HCT116 (cell line): ENCODE measurements at regions not wholly inside any gene's neighbourhood (a gene's known extent, or its start where the extent isn't known, plus 50 kb on each side); places are given as distances from the start of the nearest gene placed in this dataset.

Source experiments
- ATAC-seq: fragments of 200-7000 bp; cut with Tn5 transposase; 2 replicates; pipeline ENCODE4 v1.9.1; 2020; ENCODE audit warnings: mild to moderate bottlenecking, moderate library complexity
- BruUV-seq: library from RNA; stranded (reverse); fragments of 400-500 nt; replicated peaks from 2 replicates; lab custom pipeline; 2021; lab: Mats Ljungman, UMichigan
- CTCF ChIA-PET: fragments of 300-600 bp; sonication (Branson Sonifier 250); formaldehyde crosslinking; loops from one replicate; lab custom pipeline; 2021; ENCODE audit warnings: antibody characterized with exemption; lab: Charles Lee
- POLR2A ChIA-PET: fragments of 300-600, 350-600 bp; sonication (Branson Sonifier 250); formaldehyde crosslinking; loops from one replicate; lab custom pipeline; 2021; ENCODE audit warnings: antibody characterized with exemption; lab: Charles Lee
- RAD21 ChIA-PET, 2 experiments: fragments of 300-600 bp; sonication (Branson Sonifier 250); formaldehyde crosslinking; loops; one replicate each; lab custom pipeline; 2023; ENCODE audit warnings: low total read pairs in 2 of 2; ENCODE audit not compliant: uncharacterized antibody in 2 of 2, unreplicated experiment in 2 of 2, low non-redundant PET in 1 of 2; lab: Charles Lee
- DNase-seq: peaks from one replicate; pipeline ENCODE4 v3.0.0-alpha.2; 2010; ENCODE audit warnings: low read depth, low spot score
- H2AFZ ChIP-seq: fragments of 200-600 bp; shearing (Covaris generic), sonication (generic); 2 replicates; pipeline ENCODE4 v1.6.1; 2017; ENCODE audit warnings: low read depth, mixed run types, mixed read lengths, antibody characterized with exemption, low read length; ENCODE audit not compliant: poor library complexity, severe bottlenecking
- H3K27ac ChIP-seq: 2 replicates; pipeline ENCODE4 v1.5.1; 2012; ENCODE audit warnings: low read depth, low read length
- H3K27me3 ChIP-seq: fragments of 200-600 bp; sonication (generic); 2 replicates; pipeline ENCODE4 v1.6.1; 2016; ENCODE audit warnings: mixed run types, low read length, mixed read lengths; ENCODE audit not compliant: insufficient read depth
- H3K36me3 ChIP-seq, 2 experiments: fragments of 200-500 bp in 1 of 2; fragments of 200-600 bp in 1 of 2; sonication (Bioruptor generic) in 1 of 2; sonication (generic) in 1 of 2; 2 replicates each; pipeline versions ENCODE4 v1.5.1 to v1.6.1; 2014 to 2016; ENCODE audit warnings: low read length in 2 of 2, inconsistent platforms in 1 of 2, mixed read lengths in 1 of 2, mixed run types in 1 of 2; ENCODE audit not compliant: insufficient read depth in 2 of 2, control insufficient read depth in 1 of 2
- H3K4me1 ChIP-seq, 2 experiments: fragments of 200-600 bp in 1 of 2; sonication (generic) in 1 of 2; 2 replicates each; pipeline versions ENCODE4 v1.5.1 to v1.6.1; 2012 to 2017; ENCODE audit warnings: low read length in 2 of 2, inconsistent platforms in 1 of 2, mild to moderate bottlenecking in 1 of 2, mixed read lengths in 1 of 2, mixed run types in 1 of 2, moderate library complexity in 1 of 2; ENCODE audit not compliant: insufficient read depth in 2 of 2, control insufficient read depth in 1 of 2
- H3K4me2 ChIP-seq: fragments of 200-600 bp; sonication (generic); 2 replicates; pipeline ENCODE4 v1.6.1; 2017; ENCODE audit warnings: mixed run types, low read length, mixed read lengths
- H3K4me3 ChIP-seq, 2 experiments: fragments of 200-600 bp in 1 of 2; sonication (generic) in 1 of 2; replicated peaks in 1 of 2; 2 replicates each; pipeline ENCODE4 v1.5.1; 2011 to 2016; ENCODE audit warnings: low read length in 2 of 2, control low read depth in 1 of 2, low read depth in 1 of 2, mild to moderate bottlenecking in 1 of 2, mixed read lengths in 1 of 2, mixed run types in 1 of 2
- H3K79me2 ChIP-seq: fragments of 200-600 bp; sonication (generic); 2 replicates; pipeline ENCODE4 v1.6.1; 2017; ENCODE audit warnings: mild to moderate bottlenecking, mixed run types, low read length, moderate library complexity, mixed read lengths; ENCODE audit not compliant: insufficient read depth
- H3K9ac ChIP-seq: fragments of 200-600 bp; sonication (generic); 2 replicates; pipeline ENCODE4 v1.6.1; 2016; ENCODE audit warnings: low read length, mixed read lengths
- H3K9me2 ChIP-seq: fragments of 200-600 bp; sonication (generic), shearing (Covaris generic); 2 replicates; pipeline ENCODE4 v1.6.1; 2017; ENCODE audit warnings: mixed run types, mild to moderate bottlenecking, moderate library complexity; ENCODE audit not compliant: insufficient read depth
- H3K9me3 ChIP-seq, 2 experiments: fragments of 200-500 bp in 1 of 2; fragments of 200-600 bp in 1 of 2; sonication (Bioruptor generic) in 1 of 2; sonication (generic) in 1 of 2; 2 replicates each; pipeline ENCODE4 v1.6.1; 2014 to 2017; ENCODE audit warnings: low read length in 2 of 2, mixed read lengths in 2 of 2, inconsistent platforms in 1 of 2, low read depth in 1 of 2, mild to moderate bottlenecking in 1 of 2, mixed run types in 1 of 2, moderate library complexity in 1 of 2; ENCODE audit not compliant: control insufficient read depth in 1 of 2, insufficient read depth in 1 of 2
- H4K20me1 ChIP-seq: fragments of 200-600 bp; sonication (generic), shearing (Covaris generic); 2 replicates; pipeline ENCODE4 v1.6.1; 2017; ENCODE audit warnings: mixed run types, mild to moderate bottlenecking, moderate library complexity; ENCODE audit not compliant: insufficient read depth
- ATF3 ChIP-seq: IDR thresholded peaks from 2 replicates; pipeline ENCODE4 v1.6.1; 2012
- CBX3 ChIP-seq: IDR thresholded peaks from 2 replicates; pipeline ENCODE4 v1.6.1; 2012; ENCODE audit warnings: low read depth
- CEBPB ChIP-seq: IDR thresholded peaks from 2 replicates; pipeline ENCODE4 v1.6.1; 2012; ENCODE audit warnings: low read depth
- ELF1 ChIP-seq: IDR thresholded peaks from 2 replicates; pipeline ENCODE4 v1.6.1; 2012; ENCODE audit warnings: low read depth, borderline replicate concordance
- EZH2 ChIP-seq: fragments of 200-600 bp; sonication (generic); IDR thresholded peaks from 2 replicates; pipeline ENCODE4 v1.6.1; 2017; ENCODE audit warnings: antibody characterized with exemption, mixed run types
- EZH2phosphoT487 ChIP-seq: fragments of 200-600 bp; IDR thresholded peaks from 2 replicates; pipeline ENCODE4 v1.6.1; 2018; ENCODE audit warnings: antibody characterized with exemption, borderline replicate concordance
- JUND ChIP-seq: IDR thresholded peaks from 2 replicates; pipeline ENCODE4 v1.6.1; 2012
- MAX ChIP-seq: IDR thresholded peaks from 2 replicates; pipeline ENCODE4 v1.6.1; 2012
- POLR2A ChIP-seq: IDR thresholded peaks from 2 replicates; pipeline ENCODE4 v1.7.0; 2011; ENCODE audit warnings: borderline replicate concordance; ENCODE audit not compliant: insufficient read depth, insufficient read length; ENCODE audit errors: extremely low read depth
- POLR2AphosphoS5 ChIP-seq: IDR thresholded peaks from 2 replicates; pipeline ENCODE4 v1.6.1; 2011; ENCODE audit warnings: mild to moderate bottlenecking, low read depth, low read length, moderate library complexity
- RAD21 ChIP-seq: IDR thresholded peaks from 2 replicates; pipeline ENCODE4 v1.6.1; 2012; ENCODE audit warnings: low read depth, mild to moderate bottlenecking
- REST ChIP-seq: IDR thresholded peaks from 2 replicates; pipeline ENCODE4 v1.6.1; 2012; ENCODE audit warnings: low read depth
- SIN3A ChIP-seq: IDR thresholded peaks from 2 replicates; pipeline ENCODE4 v1.6.1; 2012; ENCODE audit warnings: low read depth
- SP1 ChIP-seq: IDR thresholded peaks from 2 replicates; pipeline ENCODE4 v1.6.1; 2012; ENCODE audit warnings: low read depth
- TCF7L2 ChIP-seq: IDR thresholded peaks from 2 replicates; pipeline ENCODE4 v1.7.0; 2011; ENCODE audit warnings: borderline replicate concordance, inconsistent platforms; ENCODE audit not compliant: insufficient read depth, insufficient read length; ENCODE audit errors: extremely low read depth
- YY1 ChIP-seq: IDR thresholded peaks from 2 replicates; pipeline ENCODE4 v1.6.1; 2011; ENCODE audit warnings: low read length, low read depth, moderate library complexity, mild to moderate bottlenecking; ENCODE audit not compliant: insufficient replicate concordance; ENCODE audit errors: extremely low read depth
- ZBTB33 ChIP-seq: IDR thresholded peaks from 2 replicates; pipeline ENCODE4 v1.6.1; 2011; ENCODE audit warnings: mild to moderate bottlenecking, low read length, moderate library complexity; ENCODE audit not compliant: insufficient replicate concordance; ENCODE audit errors: extremely low read depth
- ZFX ChIP-seq: fragments of 450-650 bp; IDR thresholded peaks from 2 replicates; pipeline ENCODE4 v1.6.1; 2017
- ZNF274 ChIP-seq: fragments of 200-500 bp; sonication (Bioruptor generic); IDR thresholded peaks from 2 replicates; pipeline ENCODE4 v1.6.1; 2014; ENCODE audit warnings: mild to moderate bottlenecking, low read depth, low read length, inconsistent platforms
- intact Hi-C: fragments of 100-400 bp; cut with micrococcal nuclease; formaldehyde crosslinking; loops from 2 replicates; pipeline ENCODE4 v1.10.0; 2022

GRCh38 chr15:79724804-79725203 lies 172.0 kb downstream of the MTHFS start (continued):
- TF ChIP-seq YY1, result no peak
- no peak for TF ChIP-seq CEBPB
- no peak for TF ChIP-seq POLR2A
- TF ChIP-seq TCF7L2, result no peak
- no peak for TF ChIP-seq EZH2phosphoT487
- no peak for TF ChIP-seq ELF1
- no peak for TF ChIP-seq ATF3
- TF ChIP-seq EZH2, result no peak
- no peak for TF ChIP-seq ZFX

- CTCF ChIA-PET, result no interaction called here
- H2AFZ ChIP-seq, result no peak overlapping the region
- H4K20me1 ChIP-seq, result no peaks in the 10 kb centered on the region
- ATAC-seq (no peak), DNase-seq (no peak)
- no peaks in the 10 kb centered on the region for H3K9me2 ChIP-seq
- BruUV-seq, result no TSS peak
- H3K9me3 ChIP-seq, result no peaks in the 10 kb centered on the region
- RAD21 ChIA-PET, result no interaction called here
- intact Hi-C loops, result no loop called here
- POLR2A ChIA-PET, result no interaction called here
- H3K4me2 ChIP-seq, result no peak overlapping the region
- H3K27me3 ChIP-seq, result peaks cover 36% of the 10 kb centered on the region
- no peak overlapping the region for H3K9ac ChIP-seq
- no peak overlapping the region for H3K27ac ChIP-seq
- no peaks in the 10 kb centered on the region for H3K4me1 ChIP-seq
- no peaks in the 10 kb centered on the region for H3K79me2 ChIP-seq
- H3K36me3 ChIP-seq, result no peaks in the 10 kb centered on the region
- TF ChIP-seq ZNF274 (no peak), ZFX (no peak), ZBTB33 (no peak), POLR2A (no peak), RAD21 (no peak), MAX (no peak), REST (no peak), JUND (no peak), ATF3 (no peak), CBX3 (no peak), YY1 (no peak), POLR2AphosphoS5 (no peak), SIN3A (no peak), SP1 (no peak)
- H3K4me3 ChIP-seq, result no peak overlapping the region
Observed at GRCh38 chr15:79728867-79729266, 167.9 kb downstream of the MTHFS start.
